Esophagus squamous epithelium (tissue), 4 donors: ENCODE measurements at regions not wholly inside any gene's neighbourhood (a gene's known extent, or its start where the extent isn't known, plus 50 kb on each side); places are given as distances from the start of the nearest gene placed in this dataset.

ENCODE experiments used
- POLR2A ChIP-seq, 4 donors: fragments of 450-650 bp; IDR thresholded peaks; one replicate each; pipeline ENCODE4 v1.6.1; 2017; ENCODE audit warnings: antibody characterized with exemption in 4 of 4, mild to moderate bottlenecking in 4 of 4, moderate library complexity in 3 of 4
- TF ChIP-seq, protein P1 (sequence below), 6 experiments: fragments of 450-650 bp in 4 of 6; fragments of 200-600 bp in 2 of 6; sonication (generic) in 2 of 6; IDR thresholded peaks; one replicate each; pipeline ENCODE4 v1.5.1; 2016 to 2019; ENCODE audit warnings: antibody characterized with exemption in 6 of 6, mild to moderate bottlenecking in 4 of 6, moderate library complexity in 4 of 6

- TF ChIP-seq, protein P1, sequence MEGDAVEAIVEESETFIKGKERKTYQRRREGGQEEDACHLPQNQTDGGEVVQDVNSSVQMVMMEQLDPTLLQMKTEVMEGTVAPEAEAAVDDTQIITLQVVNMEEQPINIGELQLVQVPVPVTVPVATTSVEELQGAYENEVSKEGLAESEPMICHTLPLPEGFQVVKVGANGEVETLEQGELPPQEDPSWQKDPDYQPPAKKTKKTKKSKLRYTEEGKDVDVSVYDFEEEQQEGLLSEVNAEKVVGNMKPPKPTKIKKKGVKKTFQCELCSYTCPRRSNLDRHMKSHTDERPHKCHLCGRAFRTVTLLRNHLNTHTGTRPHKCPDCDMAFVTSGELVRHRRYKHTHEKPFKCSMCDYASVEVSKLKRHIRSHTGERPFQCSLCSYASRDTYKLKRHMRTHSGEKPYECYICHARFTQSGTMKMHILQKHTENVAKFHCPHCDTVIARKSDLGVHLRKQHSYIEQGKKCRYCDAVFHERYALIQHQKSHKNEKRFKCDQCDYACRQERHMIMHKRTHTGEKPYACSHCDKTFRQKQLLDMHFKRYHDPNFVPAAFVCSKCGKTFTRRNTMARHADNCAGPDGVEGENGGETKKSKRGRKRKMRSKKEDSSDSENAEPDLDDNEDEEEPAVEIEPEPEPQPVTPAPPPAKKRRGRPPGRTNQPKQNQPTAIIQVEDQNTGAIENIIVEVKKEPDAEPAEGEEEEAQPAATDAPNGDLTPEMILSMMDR (IDR thresholded peaks at IDR 0.05), result no peak
- no peak for TF ChIP-seq POLR2A (IDR thresholded peaks at IDR 0.05)
Observed at GRCh38 chr1:65503427-65503826, 83.0 kb downstream of the LEPR start.
